HPDE6-E6E7 (cell line): ENCODE measurements at regions not wholly inside any gene's neighbourhood (a gene's known extent, or its start where the extent isn't known, plus 50 kb on each side); places are given as distances from the start of the nearest gene placed in this dataset.
"Not testable (repeated sequence)": the region's sequence is repeated elsewhere in the genome, so short reads cannot be mapped to it uniquely, and the experiment has no call there.

Experiments
- DNase-seq: peaks from one replicate; pipeline ENCODE4 v3.0.0; 2011; ENCODE audit warnings: missing footprints; ENCODE audit errors: extremely low spot score

DNA sequence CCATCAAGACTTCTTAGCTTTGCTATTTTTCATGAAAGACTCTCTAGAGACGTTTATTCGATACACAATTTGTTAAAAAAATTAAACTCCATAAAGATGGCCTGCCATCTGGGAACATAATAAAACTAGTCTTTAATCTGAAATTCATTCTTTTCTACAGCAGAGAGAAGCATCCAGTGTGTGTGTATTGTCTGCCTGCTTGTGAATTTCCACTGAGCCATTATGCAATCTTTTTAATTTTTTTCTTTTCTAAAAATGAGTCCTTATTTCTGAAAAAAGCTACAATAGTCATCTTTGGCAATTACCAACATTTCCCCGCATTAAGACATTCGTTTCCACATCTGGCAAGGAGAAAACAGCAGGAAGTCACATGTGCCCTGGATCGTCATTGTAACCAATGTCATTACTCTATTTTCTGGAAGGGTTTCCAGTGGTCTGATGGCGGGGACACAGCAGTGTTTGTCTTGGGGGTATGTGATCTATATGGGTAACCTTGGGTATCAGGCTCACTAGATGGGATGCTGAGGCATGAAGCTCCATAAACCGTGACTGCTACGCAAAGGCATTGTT lies 263.1 kb downstream of the MSX2 start:
- no peak for DNase-seq

DNA sequence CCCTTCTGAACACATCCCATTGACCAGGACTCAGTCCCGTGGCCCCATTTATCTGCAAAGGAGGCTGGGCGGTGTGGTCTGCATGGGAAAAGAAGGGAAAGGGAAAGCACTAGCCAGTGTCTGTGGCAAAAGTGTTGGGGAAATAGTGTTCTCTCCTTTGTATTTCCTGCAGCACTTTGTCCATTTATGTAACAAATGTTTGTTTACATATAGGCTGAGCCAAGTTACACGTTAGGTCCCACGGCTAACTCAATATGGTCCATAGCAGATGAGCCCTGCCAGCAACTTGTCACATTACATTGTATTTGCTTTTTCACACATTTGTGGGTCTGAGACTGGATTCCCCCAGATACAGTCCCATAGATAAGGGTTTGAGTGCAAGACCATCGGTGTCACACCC lies 260.5 kb downstream of the MSX2 start:
- DNase-seq: no peak

DNA sequence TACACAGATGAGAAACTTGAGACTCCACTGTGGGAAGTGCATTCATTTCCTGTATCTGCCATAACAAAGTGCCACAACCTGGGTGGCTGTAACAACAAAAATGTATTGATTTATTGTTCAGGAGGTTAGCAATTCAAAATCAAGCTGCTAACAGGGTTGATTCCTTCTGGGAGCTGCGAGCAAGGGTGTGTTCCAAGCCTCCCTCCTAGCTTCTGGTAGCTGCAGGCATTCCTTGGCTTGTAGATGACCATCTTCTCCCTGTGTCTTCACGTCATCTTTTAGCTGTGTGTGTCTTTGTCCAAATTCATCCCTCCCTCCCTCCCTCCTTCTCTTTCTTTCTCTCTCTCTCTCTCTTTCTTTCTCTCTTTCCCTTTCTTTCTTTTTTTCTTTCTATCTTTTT lies 258.1 kb downstream of the MSX2 start:
- no peak for DNase-seq

DNA sequence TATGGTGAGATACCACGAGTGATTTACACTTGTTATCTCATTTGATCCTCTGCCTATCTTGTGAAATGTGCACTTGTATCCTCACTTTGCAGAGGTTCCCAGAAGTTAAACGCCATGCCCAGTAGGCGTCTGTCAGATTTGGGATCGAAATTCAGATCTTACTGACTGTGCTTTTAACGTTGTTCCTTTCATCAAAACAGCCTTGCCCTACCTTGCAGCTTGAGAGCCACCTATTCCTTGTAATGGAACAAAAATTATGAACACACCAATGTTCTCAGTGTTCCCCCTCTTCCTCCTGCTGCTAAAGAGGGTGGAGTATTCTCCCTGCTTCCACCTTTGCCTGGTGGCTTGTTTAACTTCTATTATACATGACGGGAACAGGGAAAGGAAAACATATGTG lies 257.0 kb downstream of the MSX2 start:
- DNase-seq: no peak

DNA sequence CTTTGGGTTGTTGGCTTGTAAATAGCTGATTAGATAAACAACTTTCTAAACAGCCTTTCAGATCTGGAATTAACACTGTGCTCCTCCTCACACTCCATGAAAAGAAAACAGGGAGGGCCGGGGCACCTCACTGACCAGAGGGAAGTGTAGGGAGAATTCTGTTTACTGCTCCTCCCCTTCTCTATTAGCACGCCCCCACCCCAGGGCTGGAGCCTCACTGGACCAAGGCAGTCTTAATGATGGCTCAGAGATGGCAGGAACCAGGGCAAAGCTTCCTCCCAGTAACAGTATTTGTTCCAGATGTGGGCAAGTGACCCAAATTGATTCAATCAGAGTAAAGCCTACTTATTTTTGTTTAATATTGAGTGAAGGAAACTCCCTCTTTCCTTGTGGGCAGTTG lies 256.6 kb downstream of the MSX2 start:
- no peak for DNase-seq

DNA sequence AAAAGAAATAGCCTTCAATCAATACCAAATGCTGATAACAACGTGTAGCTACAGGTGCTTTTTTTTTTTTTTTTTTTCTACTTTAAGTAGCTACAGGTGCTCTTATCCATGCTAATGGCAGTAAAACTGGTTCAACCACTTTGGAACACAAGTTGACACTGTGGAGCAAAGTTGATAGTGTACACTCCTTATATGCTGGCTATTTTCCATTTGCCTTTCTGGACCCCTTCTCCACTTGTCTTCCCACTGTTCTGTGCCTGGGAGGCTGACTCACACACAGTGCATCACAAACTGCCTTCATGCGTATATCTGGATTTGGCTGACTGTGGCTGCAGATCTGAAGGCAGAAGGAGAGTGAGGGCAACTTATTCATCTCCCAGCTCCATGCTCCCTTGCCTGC lies 247.9 kb downstream of the MSX2 start:
- DNase-seq: no peak

DNA sequence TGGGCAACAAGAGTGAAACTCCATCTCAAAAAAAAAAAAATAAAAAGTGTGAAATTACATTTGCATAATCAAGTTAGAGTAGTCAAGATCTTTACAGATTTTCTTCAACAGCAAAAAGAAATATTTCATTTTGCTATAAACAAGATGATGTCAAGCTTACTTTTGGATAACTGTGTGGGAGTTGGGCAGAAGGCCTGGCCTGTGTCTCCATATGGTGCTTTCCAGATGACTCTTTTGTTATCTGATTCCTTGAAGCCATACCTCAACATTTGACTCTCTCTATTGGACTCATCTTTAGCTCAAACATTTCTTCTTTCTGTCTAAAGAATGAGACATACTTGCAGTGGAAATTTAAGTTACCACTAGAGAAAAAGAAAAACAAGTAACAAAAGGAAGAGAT lies 246.8 kb downstream of the MSX2 start:
- no peak for DNase-seq

DNA sequence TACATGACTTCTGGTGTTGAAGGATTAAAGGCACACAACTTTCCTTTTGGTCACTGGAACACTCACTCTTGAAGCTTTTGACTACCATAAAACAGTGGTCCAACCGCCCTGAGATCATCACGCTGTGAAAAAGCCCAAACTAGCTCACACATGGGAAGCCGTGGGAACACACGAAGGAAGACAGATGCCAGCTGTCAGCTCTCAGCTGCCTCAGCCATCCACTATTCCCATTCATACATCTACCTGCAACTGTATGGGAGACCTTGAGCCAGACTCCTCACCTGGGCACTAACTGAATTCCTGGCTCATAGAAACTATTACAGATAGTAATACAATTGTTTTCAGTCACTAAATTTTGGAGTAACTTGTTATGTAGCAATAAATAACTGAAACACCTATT lies 246.1 kb downstream of the MSX2 start:
- DNase-seq: no peak

DNA sequence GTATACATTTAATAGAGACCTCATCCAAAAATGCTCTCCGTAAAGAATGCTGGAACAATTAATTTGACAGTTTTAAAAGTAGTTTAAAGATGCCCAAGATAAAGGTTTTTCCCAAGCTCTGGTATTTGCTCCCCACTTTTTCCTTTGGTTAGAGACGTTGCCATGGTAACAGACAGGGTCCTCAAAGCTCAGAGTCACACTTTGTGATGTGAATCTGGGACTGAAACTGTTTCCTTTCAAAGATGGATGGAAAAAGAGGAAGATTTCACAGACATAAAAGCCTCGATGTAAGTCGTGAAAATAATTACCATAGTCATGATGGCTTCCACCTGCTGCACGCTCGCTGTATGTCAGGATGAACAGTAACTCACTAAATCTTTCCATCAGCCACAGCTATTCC lies 229.5 kb downstream of the MSX2 start:
- no peak for DNase-seq

DNA sequence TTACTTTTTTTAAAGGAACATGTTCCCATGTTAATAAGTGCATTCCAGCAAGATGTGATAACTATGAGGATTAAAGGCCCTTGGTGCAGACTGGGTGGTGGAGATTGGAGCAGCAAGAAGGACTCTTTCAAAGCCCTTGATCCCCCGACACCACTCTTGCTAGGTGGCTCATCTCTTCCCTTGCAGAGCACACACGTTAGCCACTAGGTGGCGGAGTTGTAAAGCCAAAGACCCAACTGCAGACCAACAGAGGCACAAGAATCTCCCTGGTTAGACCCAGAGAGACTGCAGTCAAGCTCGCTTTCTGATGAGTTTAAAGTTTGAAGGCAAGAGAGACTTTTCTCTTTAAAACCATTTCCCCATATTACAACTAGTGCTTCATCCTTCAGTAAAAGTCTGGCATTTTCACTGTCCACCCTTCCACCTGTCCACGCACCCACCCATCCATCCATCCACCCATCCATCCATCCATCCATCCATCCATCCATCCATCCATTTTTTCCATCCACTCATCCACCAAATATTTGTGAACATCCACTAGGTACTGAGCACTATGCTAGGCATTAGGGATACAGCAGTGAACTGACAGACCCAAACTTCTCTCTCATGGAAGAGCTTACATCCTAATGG lies 226.9 kb downstream of the MSX2 start:
- DNase-seq: peak; percentile 40

DNA sequence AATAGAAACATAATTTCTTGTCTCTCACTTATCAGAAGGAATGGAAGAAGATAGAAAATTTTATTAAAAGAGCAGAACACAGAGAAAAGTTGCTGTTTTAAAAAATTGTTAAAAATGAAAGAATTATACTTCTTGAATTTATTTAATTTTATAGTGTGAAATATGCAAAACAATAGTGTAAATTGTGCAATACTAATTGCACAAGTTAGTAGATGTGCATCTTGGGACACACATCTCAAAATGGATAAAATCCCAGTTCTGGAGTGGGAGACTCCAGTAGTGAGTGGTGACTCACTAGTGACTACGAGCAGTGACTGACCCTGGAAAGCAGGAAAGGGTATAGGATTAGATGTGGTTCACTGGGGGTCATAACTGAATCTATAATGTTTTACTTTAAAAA lies 223.2 kb downstream of the MSX2 start:
- DNase-seq: no peak

DNA sequence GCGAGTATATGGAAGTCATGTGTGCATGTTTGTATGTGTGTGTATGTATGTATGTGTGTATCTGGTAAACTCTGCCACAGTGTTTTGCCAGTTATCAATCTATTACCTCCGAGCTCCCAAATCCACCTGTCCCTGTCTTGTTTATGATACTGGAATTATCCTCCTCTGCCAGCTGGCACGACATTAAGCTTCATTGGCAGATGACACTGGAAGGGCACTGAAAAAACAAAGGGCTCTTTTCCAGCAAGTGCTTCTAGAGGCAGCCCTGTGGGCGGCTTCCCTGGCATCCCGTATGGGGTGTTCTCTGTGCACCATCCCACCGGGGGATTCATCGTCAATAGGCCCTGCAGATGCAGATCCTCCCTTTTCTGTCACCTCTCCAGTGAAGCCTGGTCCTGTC lies 221.5 kb downstream of the MSX2 start:
- DNase-seq: no peak

DNA sequence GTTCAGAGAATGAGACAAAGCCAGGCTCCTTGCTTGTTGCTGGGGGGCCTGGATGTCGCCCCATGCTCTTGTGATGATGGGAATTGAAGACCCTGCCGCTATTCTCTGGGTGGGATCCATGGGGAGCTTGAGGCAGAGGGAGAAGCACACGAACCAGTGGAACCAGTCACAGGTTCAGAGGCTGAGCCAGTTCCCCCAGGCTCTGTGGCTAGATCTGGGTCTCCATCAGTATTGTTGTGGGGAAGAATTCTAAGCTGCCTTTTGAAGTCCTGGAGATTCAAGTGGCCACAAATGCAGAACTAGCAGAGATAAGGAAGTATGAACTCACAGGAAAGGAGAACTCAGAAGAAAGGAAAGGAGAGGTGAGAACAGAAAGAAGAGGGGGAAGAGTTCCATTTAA lies 219.4 kb downstream of the MSX2 start:
- DNase-seq: no peak

DNA sequence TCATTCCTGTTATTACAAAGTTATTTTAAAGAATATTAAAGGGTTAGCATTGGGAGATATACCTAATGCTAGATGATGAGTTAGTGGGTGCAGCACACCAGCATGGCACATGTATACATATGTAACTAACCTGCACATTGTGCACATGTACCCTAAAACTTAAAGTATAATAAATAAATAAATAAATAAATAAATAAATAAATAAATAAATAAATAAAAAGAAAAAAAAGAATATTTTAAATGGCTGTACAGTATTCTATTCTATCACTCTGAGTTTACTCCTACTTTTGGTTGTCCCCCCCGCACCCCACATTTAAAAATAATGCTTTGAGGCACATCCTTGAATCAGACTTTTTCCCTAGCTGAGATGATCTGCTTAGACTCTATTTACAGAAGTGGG lies 218.6 kb downstream of the MSX2 start:
- not testable (repeated sequence) for DNase-seq

DNA sequence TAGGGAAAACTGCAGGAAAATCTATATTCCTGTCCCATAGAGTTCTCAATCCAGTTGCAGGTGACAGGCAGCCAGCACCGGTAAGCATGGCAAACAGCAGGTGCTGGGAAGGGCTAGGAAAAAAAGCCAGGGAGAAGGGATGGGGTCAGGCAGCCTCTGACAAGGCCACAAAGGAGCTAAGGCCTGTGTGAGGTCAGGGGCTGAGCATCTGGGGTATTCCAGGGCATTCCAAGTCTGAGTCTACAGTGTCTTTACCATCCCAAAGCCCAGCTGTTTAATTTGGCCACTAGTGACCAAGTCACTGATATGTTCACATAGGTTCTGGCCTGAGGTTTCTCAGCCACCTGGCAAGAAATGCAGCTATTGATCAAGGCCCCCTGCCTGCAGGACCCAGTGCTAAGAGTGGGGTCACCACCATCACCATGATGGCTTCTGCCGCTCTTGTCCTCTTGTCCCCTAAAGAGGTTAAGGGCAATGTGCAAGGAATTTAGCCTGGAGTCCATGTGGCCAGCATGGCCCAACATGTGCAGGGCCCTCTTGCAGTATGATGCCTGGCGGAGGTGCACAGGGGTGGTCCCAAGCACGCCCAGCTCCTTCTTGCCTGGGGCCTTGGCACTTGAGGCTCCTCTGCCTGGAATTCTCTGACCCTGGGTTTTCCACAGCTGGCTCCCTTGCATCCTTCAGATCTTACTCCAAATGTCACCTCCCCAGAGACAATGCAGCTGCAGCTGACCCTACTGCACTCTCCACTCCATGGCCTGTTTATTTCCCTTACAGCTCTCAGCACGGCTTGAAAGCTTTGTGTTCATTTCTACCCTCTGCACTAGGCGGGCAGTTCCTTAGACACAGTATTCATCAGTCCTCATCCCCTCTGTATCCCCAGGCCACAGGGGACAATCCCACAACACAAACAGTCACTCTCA lies 213.1 kb downstream of the MSX2 start:
- DNase-seq: no peak

DNA sequence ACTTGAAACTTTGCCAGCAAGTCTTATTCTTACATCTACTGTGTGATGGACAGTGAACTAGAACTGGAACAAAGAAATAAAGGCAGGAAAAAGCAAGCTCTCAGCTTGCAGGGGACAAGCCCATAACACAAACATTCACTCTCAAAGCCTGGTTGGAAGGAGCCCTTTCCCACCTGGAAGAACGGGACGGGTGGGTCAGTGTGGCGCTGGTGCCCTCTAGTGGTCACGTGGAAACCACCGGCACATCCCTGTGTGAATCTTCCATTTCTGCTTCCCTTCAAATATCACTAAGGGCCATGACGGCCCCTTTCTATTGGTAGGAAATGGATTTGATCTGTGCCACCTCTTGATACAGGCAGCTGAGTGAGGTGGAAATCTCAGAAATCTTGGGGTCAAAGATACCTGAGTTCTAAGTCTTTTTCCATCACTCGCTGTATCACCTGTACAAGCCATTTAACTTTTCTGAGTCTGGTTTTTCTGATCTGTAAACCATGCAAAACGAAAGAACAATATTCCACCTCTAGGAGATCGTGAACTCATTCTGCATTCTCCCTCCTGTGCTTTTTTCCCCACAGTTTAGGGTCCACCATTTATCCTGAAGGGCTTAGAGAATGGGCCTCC lies 211.6 kb downstream of the MSX2 start:
- DNase-seq: peak; percentile 37

DNA sequence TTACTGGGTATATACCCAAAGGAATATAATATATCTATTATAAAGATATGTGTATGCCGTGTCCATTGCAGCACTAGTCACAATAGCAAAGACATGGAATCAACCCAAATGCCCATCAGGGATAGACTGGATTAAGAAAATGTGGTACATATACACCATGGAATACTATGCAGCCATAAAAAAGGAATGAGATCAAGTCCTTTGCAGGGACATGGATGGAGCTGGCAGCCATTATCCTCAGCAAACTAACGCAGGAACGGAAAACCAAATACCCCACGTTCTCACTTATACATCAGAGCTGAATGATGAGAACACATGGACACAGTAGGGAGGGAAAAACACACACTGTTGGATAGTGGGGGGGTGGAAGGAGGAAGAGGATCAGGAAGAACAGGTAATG lies 206.7 kb downstream of the MSX2 start:
- DNase-seq: not testable (repeated sequence)

DNA sequence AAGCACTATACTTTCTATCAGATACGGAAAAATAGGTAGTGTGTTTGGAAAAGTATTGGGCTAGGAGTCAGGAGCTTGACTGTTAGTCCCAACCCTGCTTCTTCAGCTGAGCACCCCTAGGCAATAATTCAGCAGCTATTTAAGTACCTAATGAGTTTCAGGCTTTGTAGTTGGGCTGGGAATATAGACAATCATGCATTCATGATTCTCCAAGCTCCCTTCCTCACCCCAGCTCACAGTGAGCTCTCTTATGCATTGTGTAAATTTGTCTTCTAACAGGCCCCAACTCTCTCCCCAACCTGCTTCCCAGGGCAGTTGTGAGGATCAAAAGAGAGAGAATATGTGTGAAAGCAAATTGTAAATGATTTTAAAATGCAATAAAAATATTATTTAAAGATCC lies 201.2 kb downstream of the MSX2 start:
- no peak for DNase-seq

DNA sequence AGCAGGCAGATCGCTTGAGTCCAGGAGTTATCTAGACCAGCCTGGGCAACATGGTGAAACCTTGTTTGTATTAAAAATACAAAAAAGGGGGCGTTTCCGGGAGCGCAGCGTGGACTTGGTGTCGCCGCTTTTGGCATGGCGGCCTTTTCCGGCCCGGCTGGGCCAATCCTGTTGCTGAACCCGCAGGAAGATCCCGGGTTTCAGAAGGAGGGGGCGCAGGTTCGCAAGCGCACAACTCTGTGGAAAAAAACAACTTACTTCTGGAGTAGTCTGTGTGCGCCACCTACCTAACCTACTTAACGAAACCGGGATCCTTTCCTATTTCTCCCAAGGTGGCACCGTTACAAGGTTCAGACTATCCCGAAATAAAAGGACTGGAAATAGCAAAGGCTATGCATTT lies 198.6 kb downstream of the MSX2 start:
- DNase-seq: no peak

DNA sequence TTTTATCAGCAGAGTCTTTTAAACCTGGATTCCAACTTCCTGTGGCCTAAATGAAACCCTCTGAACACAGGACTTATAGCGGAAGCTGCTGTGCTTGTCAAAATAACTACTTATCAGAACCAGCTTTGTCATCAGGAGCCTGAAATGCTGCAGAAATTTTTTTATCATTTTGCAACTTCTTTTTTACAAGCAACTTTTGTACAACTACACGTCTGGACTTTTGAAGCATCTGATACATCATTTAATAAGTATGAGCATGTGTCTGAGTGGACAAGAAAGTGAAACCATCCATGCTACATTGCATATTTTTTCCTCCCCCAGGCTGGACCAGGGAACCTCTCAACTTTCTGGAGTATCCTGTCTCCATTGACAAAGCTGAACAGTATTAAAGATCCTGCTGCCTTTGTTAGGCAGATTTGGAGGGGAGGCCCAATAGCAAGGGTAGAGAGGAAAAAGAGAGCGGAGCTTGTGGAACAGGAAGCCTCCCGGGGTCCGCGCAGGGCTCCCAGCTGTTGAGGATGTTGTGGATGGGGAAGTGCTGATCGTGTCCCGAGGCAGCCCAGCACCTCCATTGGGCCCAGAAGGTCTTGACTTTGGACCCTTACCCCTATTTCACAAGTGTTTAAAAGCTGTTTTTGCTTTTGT lies 196.6 kb downstream of the MSX2 start:
- DNase-seq: no peak

DNA sequence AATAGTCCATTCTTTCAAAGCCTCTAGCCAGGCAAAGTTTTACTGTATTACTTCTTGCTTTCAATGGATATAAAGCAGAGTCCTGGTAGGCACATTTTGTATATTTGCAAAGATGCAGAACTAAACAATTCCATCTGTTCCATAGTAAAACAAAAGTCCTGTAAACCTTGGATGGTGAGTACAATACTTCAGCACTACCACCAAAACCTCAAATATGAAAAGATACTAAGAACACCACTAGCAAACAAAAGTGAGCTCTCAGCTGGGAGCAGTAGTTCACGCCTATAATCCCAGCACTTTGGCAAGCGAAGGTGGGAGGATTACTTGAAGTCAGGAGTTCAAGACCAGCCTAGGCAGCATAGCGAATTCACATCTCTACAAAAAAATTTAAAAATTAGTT lies 195.0 kb downstream of the MSX2 start:
- DNase-seq: no peak

DNA sequence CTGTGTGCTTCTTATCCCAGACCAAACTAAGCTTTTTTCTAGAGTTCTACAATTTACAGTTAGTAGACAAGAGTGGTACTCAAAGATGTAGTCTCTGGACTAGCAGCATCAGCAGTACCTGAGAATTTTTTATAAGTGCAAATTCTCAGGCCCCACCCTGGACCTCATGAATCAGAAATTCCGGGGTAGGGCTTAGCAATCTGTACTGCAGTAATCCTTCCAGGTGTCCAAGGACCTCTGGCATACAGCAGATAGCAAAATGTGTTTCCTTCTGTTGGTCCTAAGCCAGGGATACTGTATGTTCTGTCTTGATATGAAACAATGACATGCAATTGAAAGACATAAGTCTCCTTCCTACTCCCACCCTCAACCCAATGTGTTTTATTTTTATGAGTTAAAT lies 194.3 kb downstream of the MSX2 start:
- DNase-seq: no peak
